ENCODE measurements at regions not wholly inside any gene's neighbourhood (a gene's known extent, or its start where the extent isn't known, plus 50 kb on each side); places are given as distances from the start of the nearest gene placed in this dataset.

- no peak overlapping the region for H3K27ac Mint-ChIP-seq (ENCODE audit: unreplicated experiment)
- no peaks in the 10 kb centered on the region for H3K27me3 Mint-ChIP-seq (ENCODE audit: unreplicated experiment)
- H3K9me3 Mint-ChIP-seq (ENCODE audit: unreplicated experiment): peaks cover 39% of the 10 kb centered on the region
- no peaks in the 10 kb centered on the region for H3K4me1 Mint-ChIP-seq (ENCODE audit: unreplicated experiment)
- no peak for DNase-seq (ENCODE audit: extremely low spot score, unreplicated experiment)
- H3K36me3 Mint-ChIP-seq (ENCODE audit: unreplicated experiment): no peaks in the 10 kb centered on the region
- no peak for TF ChIP-seq CTCF (IDR thresholded peaks at IDR 0.05)
- H3K4me3 Mint-ChIP-seq (ENCODE audit: unreplicated experiment): no peak overlapping the region
Measured at GRCh38 chr21:14758849-14759248, 212.7 kb upstream of the SAMSN1 start.

- no peak for TF ChIP-seq CTCF (IDR thresholded peaks at IDR 0.05)
- no peak overlapping the region for H3K4me3 Mint-ChIP-seq (ENCODE audit: unreplicated experiment)
- H3K27ac Mint-ChIP-seq (ENCODE audit: unreplicated experiment): no peak overlapping the region
- no peak for DNase-seq (ENCODE audit: extremely low spot score, unreplicated experiment)
- H3K4me1 Mint-ChIP-seq (ENCODE audit: unreplicated experiment): no peaks in the 10 kb centered on the region
- H3K9me3 Mint-ChIP-seq (ENCODE audit: unreplicated experiment): peaks cover 39% of the 10 kb centered on the region
- no peaks in the 10 kb centered on the region for H3K36me3 Mint-ChIP-seq (ENCODE audit: unreplicated experiment)
- H3K27me3 Mint-ChIP-seq (ENCODE audit: unreplicated experiment): no peaks in the 10 kb centered on the region
Measured at GRCh38 chr21:14757533-14758327, 211.6 kb upstream of the SAMSN1 start.

DNA sequence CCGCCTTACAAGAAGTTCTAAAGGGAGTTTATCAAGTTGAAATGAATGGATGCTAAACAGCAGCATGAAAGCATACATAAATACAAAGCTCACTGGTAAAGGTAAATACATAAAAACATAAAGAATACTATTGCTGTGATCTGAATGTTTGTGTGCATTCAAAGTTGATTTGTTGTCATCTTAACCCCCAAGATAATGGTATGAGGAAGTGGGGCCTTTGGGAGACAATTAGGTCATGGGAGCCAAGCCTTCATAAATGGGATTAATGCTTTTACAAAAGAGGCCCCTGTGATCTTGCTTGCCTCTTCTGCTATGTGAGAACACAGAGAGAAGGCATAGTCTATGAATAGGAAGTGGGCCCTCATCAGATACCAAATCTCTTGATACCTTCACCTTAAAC is 209.0 kb upstream of the SAMSN1 start:
- TF ChIP-seq CTCF (IDR thresholded peaks at IDR 0.05): no peak
- no peak for DNase-seq (ENCODE audit: extremely low spot score, unreplicated experiment)
- H3K9me3 Mint-ChIP-seq (ENCODE audit: unreplicated experiment): peaks cover 29% of the 10 kb centered on the region
- no peak overlapping the region for H3K27ac Mint-ChIP-seq (ENCODE audit: unreplicated experiment)
- no peaks in the 10 kb centered on the region for H3K4me1 Mint-ChIP-seq (ENCODE audit: unreplicated experiment)
- no peaks in the 10 kb centered on the region for H3K27me3 Mint-ChIP-seq (ENCODE audit: unreplicated experiment)
- H3K4me3 Mint-ChIP-seq (ENCODE audit: unreplicated experiment): no peak overlapping the region
- no peaks in the 10 kb centered on the region for H3K36me3 Mint-ChIP-seq (ENCODE audit: unreplicated experiment)

DNA sequence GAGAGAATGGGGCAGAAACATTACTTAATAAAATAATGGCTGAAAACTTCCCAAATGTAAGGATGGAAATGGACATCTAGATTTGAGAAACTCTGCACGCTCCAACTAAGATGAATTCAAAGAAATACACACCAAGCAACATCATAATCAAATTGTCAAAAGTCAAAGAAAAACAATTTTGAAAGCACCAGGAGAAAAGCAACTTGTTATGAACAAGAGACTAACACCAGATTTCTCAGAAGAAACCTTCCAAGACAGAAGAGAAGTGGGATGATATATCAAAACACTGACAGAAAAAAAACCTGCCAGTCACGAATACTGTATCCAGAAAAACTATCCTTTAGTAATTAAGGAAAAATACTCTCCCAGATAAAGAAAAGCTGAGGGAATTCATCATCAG is 208.6 kb upstream of the SAMSN1 start:
- Mint-ChIP-seq H3K27ac (ENCODE audit: unreplicated experiment) (no peak overlapping the region), H3K4me3 (ENCODE audit: unreplicated experiment) (no peak overlapping the region), H3K36me3 (ENCODE audit: unreplicated experiment) (no peaks in the 10 kb centered on the region), H3K4me1 (ENCODE audit: unreplicated experiment) (no peaks in the 10 kb centered on the region), H3K9me3 (ENCODE audit: unreplicated experiment) (peaks cover 25% of the 10 kb centered on the region), H3K27me3 (ENCODE audit: unreplicated experiment) (no peaks in the 10 kb centered on the region)
- no peak for TF ChIP-seq CTCF (IDR thresholded peaks at IDR 0.05)
- no peak for DNase-seq (ENCODE audit: extremely low spot score, unreplicated experiment)

DNA sequence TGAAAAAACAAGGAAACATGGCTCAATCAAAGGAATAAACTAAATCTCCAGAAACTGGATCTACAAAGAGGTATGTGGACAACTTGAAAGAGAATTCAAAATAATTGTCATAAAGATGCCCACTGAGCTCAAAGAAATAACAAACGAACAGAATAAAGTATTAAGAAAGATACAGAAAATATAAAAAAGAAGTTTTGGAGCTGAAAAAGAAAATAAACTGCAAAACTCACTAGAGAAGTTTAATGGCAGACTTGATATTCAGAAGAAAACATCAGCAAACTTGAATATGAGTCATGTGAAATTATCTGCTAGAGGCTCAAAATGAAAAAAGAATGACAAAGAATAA is 208.1 kb upstream of the SAMSN1 start:
- Mint-ChIP-seq H3K4me1 (ENCODE audit: unreplicated experiment) (no peaks in the 10 kb centered on the region), H3K4me3 (ENCODE audit: unreplicated experiment) (no peak overlapping the region), H3K27ac (ENCODE audit: unreplicated experiment) (no peak overlapping the region), H3K9me3 (ENCODE audit: unreplicated experiment) (peaks cover 21% of the 10 kb centered on the region), H3K36me3 (ENCODE audit: unreplicated experiment) (no peaks in the 10 kb centered on the region), H3K27me3 (ENCODE audit: unreplicated experiment) (no peaks in the 10 kb centered on the region)
- no peak for TF ChIP-seq CTCF (IDR thresholded peaks at IDR 0.05)
- DNase-seq (ENCODE audit: extremely low spot score, unreplicated experiment): no peak
